ENCODE measurements at regions not wholly inside any gene's neighbourhood (a gene's known extent, or its start where the extent isn't known, plus 50 kb on each side); places are given as distances from the start of the nearest gene placed in this dataset.

- DNase-seq = no peak
Observed at GRCh38 chr20:63099456-63100173, 92.9 kb upstream of the BHLHE23 start.

GRCh38 chr20:63098195-63098810 is 91.5 kb upstream of the BHLHE23 start:
- no peak for DNase-seq

GRCh38 chr20:63097336-63097831 is 90.6 kb upstream of the BHLHE23 start:
- DNase-seq = no peak

- DNase-seq = no peak
Observed at GRCh38 chr20:63096681-63097335, 90.0 kb upstream of the BHLHE23 start.

GRCh38 chr20:63095718-63096654 is 89.2 kb upstream of the BHLHE23 start:
- DNase-seq = no peak

- DNase-seq = no peak
Observed at GRCh38 chr20:63094767-63095499, 88.2 kb upstream of the BHLHE23 start.

- no peak for DNase-seq
Observed at GRCh38 chr20:63093966-63094766, 87.4 kb upstream of the BHLHE23 start.

- DNase-seq = no peak
Observed at GRCh38 chr20:63092660-63093215, 86.0 kb upstream of the BHLHE23 start.

- no peak for DNase-seq
Observed at GRCh38 chr20:63091901-63092659, 85.3 kb upstream of the BHLHE23 start.

- DNase-seq = no peak
Observed at GRCh38 chr20:63090682-63091571, 84.2 kb upstream of the BHLHE23 start.

- no peak for DNase-seq
Observed at GRCh38 chr20:63090052-63090451, 83.3 kb upstream of the BHLHE23 start.

GRCh38 chr20:63089051-63089907 is 82.5 kb upstream of the BHLHE23 start:
- no peak for DNase-seq

GRCh38 chr20:63087872-63088680 is 81.3 kb upstream of the BHLHE23 start:
- DNase-seq = no peak

- DNase-seq = no peak
Observed at GRCh38 chr20:63087236-63087871, 80.6 kb upstream of the BHLHE23 start.

- no peak for DNase-seq
Observed at GRCh38 chr20:63086421-63087235, 79.9 kb upstream of the BHLHE23 start.
